GM10248 (cell line): ENCODE measurements at regions not wholly inside any gene's neighbourhood (a gene's known extent, or its start where the extent isn't known, plus 50 kb on each side); places are given as distances from the start of the nearest gene placed in this dataset.

Experiments used
- CTCF ChIA-PET: fragments of 300-600 bp; sonication (Branson Sonifier 250); formaldehyde crosslinking; extraction: SDS; loops from one replicate; lab custom pipeline; 2021; ENCODE audit warnings: antibody characterized with exemption; lab: Yijun Ruan, JAX
- POLR2A ChIA-PET: fragments of 350-650 bp; sonication (Branson Sonifier 250); formaldehyde crosslinking; extraction: SDS; loops from one replicate; lab custom pipeline; 2020; ENCODE audit warnings: antibody characterized with exemption; lab: Yijun Ruan, JAX
- DNase-seq: peaks from one replicate; pipeline ENCODE4 v3.0.0; 2012; ENCODE audit errors: extremely low spot score
- CTCF ChIP-seq: IDR thresholded peaks from 2 replicates; pipeline ENCODE4 v1.5.1; 2012; ENCODE audit warnings: mild to moderate bottlenecking, low read depth; ENCODE audit errors: extremely low read depth, missing control alignments, control extremely low read depth

- no peak for DNase-seq
- CTCF ChIA-PET, result interaction anchor here (1.4 kb wide), 1 partner anchor 10 kb away, joined by 3 read pairs; no protein-coding TSS in a partner anchor
- POLR2A ChIA-PET, result no interaction called here
- no peak for TF ChIP-seq CTCF
Observed at GRCh38 chr4:57989430-57989829, 879.2 kb upstream of the IGFBP7 start.

GRCh38 chr4:57985161-57985560 lies 875.0 kb upstream of the IGFBP7 start:
- no peak for DNase-seq
- CTCF ChIA-PET, result no interaction called here
- POLR2A ChIA-PET, result no interaction called here
- no peak for TF ChIP-seq CTCF

GRCh38 chr4:57981123-57981522 lies 870.9 kb upstream of the IGFBP7 start:
- POLR2A ChIA-PET, result no interaction called here
- CTCF ChIA-PET, result interaction anchor here (1.0 to 1.3 kb wide), 2 partner anchors 16 to 23 kb away, joined by 3 to 4 read pairs; no protein-coding TSS in a partner anchor
- TF ChIP-seq CTCF, result no peak
- no peak for DNase-seq

- POLR2A ChIA-PET, result no interaction called here
Observed at GRCh38 chr4:57974821-57975220, 864.6 kb upstream of the IGFBP7 start.

GRCh38 chr4:57973819-57974218 lies 863.6 kb upstream of the IGFBP7 start:
- POLR2A ChIA-PET, result no interaction called here
- no peak for DNase-seq
- CTCF ChIA-PET, result interaction anchor here (1.4 kb wide), 1 partner anchor 123 kb away, joined by 3 read pairs; no protein-coding TSS in a partner anchor
- no peak for TF ChIP-seq CTCF

More at GRCh38 chr4:57974821-57975220, 864.6 kb upstream of the IGFBP7 start:
- CTCF ChIA-PET, result no interaction called here
- no peak for TF ChIP-seq CTCF
- no peak for DNase-seq

- CTCF ChIA-PET, result no interaction called here
Observed at GRCh38 chr4:57971261-57971660, 861.1 kb upstream of the IGFBP7 start.

More at GRCh38 chr4:57971261-57971660, 861.1 kb upstream of the IGFBP7 start:
- POLR2A ChIA-PET, result no interaction called here
- TF ChIP-seq CTCF, result no peak
- no peak for DNase-seq
